ENCODE measurements at regions not wholly inside any gene's neighbourhood (a gene's known extent, or its start where the extent isn't known, plus 50 kb on each side); places are given as distances from the start of the nearest gene placed in this dataset.
"Not testable (repeated sequence)": the region's sequence is repeated elsewhere in the genome, so short reads cannot be mapped to it uniquely, and the experiment has no call there.

- no peak for ATAC-seq
These were observed 154.5 kb downstream of the ZFP36L2 start for GRCh38 chr2:43071599-43072550.

GRCh38 chr2:43070676-43071502 is 155.5 kb downstream of the ZFP36L2 start:
- DNase-seq, result no peak
- no peak for ATAC-seq

More at GRCh38 chr2:43071599-43072550, 154.5 kb downstream of the ZFP36L2 start:
- no peak for DNase-seq

- ATAC-seq, result no peak
- no peak for DNase-seq
These were observed 156.4 kb downstream of the ZFP36L2 start for GRCh38 chr2:43070030-43070429.

- DNase-seq, result no peak
These were observed 157.5 kb downstream of the ZFP36L2 start for GRCh38 chr2:43068631-43069517.

GRCh38 chr2:43068041-43068533 is 158.3 kb downstream of the ZFP36L2 start:
- DNase-seq (no peak), ATAC-seq (no peak)

More at GRCh38 chr2:43068631-43069517, 157.5 kb downstream of the ZFP36L2 start:
- no peak for ATAC-seq

GRCh38 chr2:43067254-43068040 is 159.0 kb downstream of the ZFP36L2 start:
- DNase-seq, result no peak
- no peak for ATAC-seq

GRCh38 chr2:43066541-43067253 is 159.7 kb downstream of the ZFP36L2 start:
- not testable (repeated sequence) for DNase-seq, ATAC-seq

GRCh38 chr2:43065871-43066270 is 160.5 kb downstream of the ZFP36L2 start:
- ATAC-seq (no peak), DNase-seq (no peak)

- DNase-seq (no peak), ATAC-seq (no peak)
These were observed 161.4 kb downstream of the ZFP36L2 start for GRCh38 chr2:43065036-43065435.

- DNase-seq, ATAC-seq: not testable (repeated sequence)
These were observed 163.3 kb downstream of the ZFP36L2 start for GRCh38 chr2:43063096-43063495.

- DNase-seq, result no peak
- no peak for ATAC-seq
These were observed 164.3 kb downstream of the ZFP36L2 start for GRCh38 chr2:43062058-43062457.

GRCh38 chr2:43060390-43061016 is 165.9 kb downstream of the ZFP36L2 start:
- ATAC-seq (no peak), DNase-seq (no peak)

GRCh38 chr2:43059183-43059897 is 167.1 kb downstream of the ZFP36L2 start:
- ATAC-seq (peak; percentile 97), DNase-seq (peak; percentile 72)

- no peak for ATAC-seq
- no peak for DNase-seq
These were observed 167.7 kb downstream of the ZFP36L2 start for GRCh38 chr2:43058726-43059110.

GRCh38 chr2:43057742-43058725 is 168.4 kb downstream of the ZFP36L2 start:
- ATAC-seq, result no peak
- DNase-seq, result no peak

GRCh38 chr2:43057026-43057741 is 169.2 kb downstream of the ZFP36L2 start:
- no peak for ATAC-seq
- DNase-seq, result no peak

- no peak for ATAC-seq
- no peak for DNase-seq
These were observed 170.4 kb downstream of the ZFP36L2 start for GRCh38 chr2:43055985-43056384.

All from stimulated activated naive CD8-positive, alpha-beta T cell treated with anti-CD3 and anti-CD28 coated beads, Interleukin-15, Interleukin-2, amounts not matched to agents 100 U/mL and 50 U/mL, for 24 hours (primary cell).